ENCODE measurements at regions not wholly inside any gene's neighbourhood (a gene's known extent, or its start where the extent isn't known, plus 50 kb on each side); places are given as distances from the start of the nearest gene placed in this dataset.
"Not testable (repeated sequence)": the region's sequence is repeated elsewhere in the genome, so short reads cannot be mapped to it uniquely, and the experiment has no call there.

- not testable (repeated sequence) for TF ChIP-seq RCOR1 (IDR thresholded peaks at IDR 0.05; ENCODE audit: insufficient replicate concordance, low read length); BHLHE40 (IDR thresholded peaks at IDR 0.05; ENCODE audit: low read depth, low read length); RFX5 (IDR thresholded peaks at IDR 0.05; ENCODE audit: low read depth, low read length)
These were observed 145.0 kb upstream of the KCNG1 start for GRCh38 chr20:51167911-51168310.

Measured in IMR-90 (cell line).